Spinal cord (tissue), 9 donors: ENCODE measurements at regions not wholly inside any gene's neighbourhood (a gene's known extent, or its start where the extent isn't known, plus 50 kb on each side); places are given as distances from the start of the nearest gene placed in this dataset.

Experiments used
- DNase-seq, 6 donors: peaks; one replicate each; pipeline versions ENCODE4 v3.0.0 to v3.0.0-alpha.2; 2013 to 2015; ENCODE audit warnings: low spot score in 6 of 6, low read depth in 4 of 6
- H3K27ac ChIP-seq: one replicate; pipeline ENCODE4 v1.5.1; 2013; ENCODE audit warnings: low read depth, low read length, control low read depth
- H3K27me3 ChIP-seq: one replicate; pipeline ENCODE4 v1.6.1; 2013; ENCODE audit warnings: low read length; ENCODE audit not compliant: control insufficient read depth, insufficient read depth
- H3K36me3 ChIP-seq: one replicate; pipeline ENCODE4 v1.6.1; 2013; ENCODE audit warnings: low read length; ENCODE audit not compliant: control insufficient read depth, insufficient read depth
- H3K4me1 ChIP-seq: one replicate; pipeline ENCODE4 v1.6.1; 2013; ENCODE audit warnings: low read length; ENCODE audit not compliant: control insufficient read depth, insufficient read depth
- H3K4me3 ChIP-seq: one replicate; pipeline ENCODE4 v1.5.1; 2013; ENCODE audit warnings: low read depth, low read length, control low read depth
- H3K9me3 ChIP-seq: one replicate; pipeline ENCODE4 v1.6.1; 2013; ENCODE audit warnings: low read length; ENCODE audit not compliant: control insufficient read depth, insufficient read depth
- WGBS: methylation state at CpG from one replicate; pipeline ENCODE4 v1.1.5; 2013; ENCODE audit warnings: missing lambda C conversion rate; ENCODE audit not compliant: insufficient coverage; 5-methylcytosine and 5-hydroxymethylcytosine counted together
- donor health status: healthy.

GRCh38 chr11:101321222-101321621 lies 191.6 kb upstream of the PGR start:
- Histone ChIP-seq H3K4me1 (no peaks in the 10 kb centered on the region), H3K36me3 (no peaks in the 10 kb centered on the region), H3K27ac (no peak overlapping the region), H3K4me3 (no peak overlapping the region), H3K9me3 (no peaks in the 10 kb centered on the region), H3K27me3 (no peaks in the 10 kb centered on the region)
- WGBS: 96% methylated on average over 2 of the region's 3 CpGs
- no peak for DNase-seq

DNA sequence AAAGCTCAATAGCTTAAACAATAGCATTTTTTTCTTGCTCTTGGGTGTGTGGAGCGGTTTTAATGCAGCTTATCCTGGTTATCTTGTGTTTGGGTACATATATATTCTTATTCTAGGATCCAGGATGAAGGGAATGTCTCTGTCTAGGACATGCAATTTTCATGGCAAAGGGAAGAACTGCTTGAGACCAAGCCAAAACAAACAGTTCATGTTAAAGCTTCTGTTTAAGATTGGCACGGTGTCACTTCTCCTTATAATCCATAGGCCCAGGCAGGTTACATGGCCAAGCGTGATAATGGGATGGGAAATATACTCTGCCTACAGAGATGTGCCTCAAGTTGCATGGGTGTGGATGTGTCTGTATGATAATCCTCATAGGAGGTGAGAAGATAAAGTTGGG lies 177.1 kb upstream of the PGR start:
- no CpG with 5 or more reads among the region's 3 CpGs for WGBS
- H3K36me3 ChIP-seq: no peaks in the 10 kb centered on the region
- no peaks in the 10 kb centered on the region for H3K4me1 ChIP-seq
- H3K27me3 ChIP-seq: no peaks in the 10 kb centered on the region
- H3K27ac ChIP-seq: no peak overlapping the region
- no peaks in the 10 kb centered on the region for H3K9me3 ChIP-seq
- no peak for DNase-seq
- no peak overlapping the region for H3K4me3 ChIP-seq

- Histone ChIP-seq H3K4me3 (no peak overlapping the region), H3K9me3 (no peaks in the 10 kb centered on the region), H3K27ac (no peak overlapping the region), H3K27me3 (no peaks in the 10 kb centered on the region), H3K4me1 (no peaks in the 10 kb centered on the region), H3K36me3 (no peaks in the 10 kb centered on the region)
- WGBS: no CpG with 5 or more reads among the region's 1 CpG
- peak in 1 of 6 donors; percentile 73 for DNase-seq
Observed at GRCh38 chr11:101305496-101305895, 175.9 kb upstream of the PGR start.

DNA sequence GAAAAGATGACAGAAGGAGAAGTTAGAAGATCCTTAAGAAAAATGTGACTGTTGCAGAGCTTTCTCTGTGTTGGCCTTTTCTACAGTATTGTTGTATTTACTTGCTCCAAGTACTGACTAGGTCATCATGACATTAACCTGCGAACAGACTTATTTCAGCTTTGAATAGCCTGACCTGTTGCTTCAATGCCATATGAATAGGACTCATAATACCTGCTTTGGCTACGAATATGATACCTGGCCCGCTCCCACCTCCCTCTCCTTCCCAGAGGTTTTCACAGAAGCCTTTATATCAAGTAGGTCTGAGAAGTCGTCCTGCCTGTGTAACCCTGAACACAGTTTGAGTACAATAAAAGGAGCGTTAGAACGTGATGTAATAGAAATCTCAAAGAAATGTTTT lies 169.6 kb upstream of the PGR start:
- no peak overlapping the region for H3K27ac ChIP-seq
- no peaks in the 10 kb centered on the region for H3K27me3 ChIP-seq
- H3K4me3 ChIP-seq: no peak overlapping the region
- H3K9me3 ChIP-seq: peaks cover 2% of the 10 kb centered on the region
- DNase-seq: no peak
- WGBS: 91% methylated on average over 4 of the region's 6 CpGs
- H3K36me3 ChIP-seq: no peaks in the 10 kb centered on the region
- H3K4me1 ChIP-seq: no peaks in the 10 kb centered on the region

- Histone ChIP-seq H3K4me1 (no peaks in the 10 kb centered on the region), H3K36me3 (no peaks in the 10 kb centered on the region), H3K27ac (no peak overlapping the region), H3K9me3 (peaks cover 2% of the 10 kb centered on the region), H3K27me3 (no peaks in the 10 kb centered on the region), H3K4me3 (no peak overlapping the region)
- DNase-seq: no peak
Observed at GRCh38 chr11:101296896-101297295, 167.3 kb upstream of the PGR start.

- H3K4me3 ChIP-seq: no peak overlapping the region
- no peaks in the 10 kb centered on the region for H3K4me1 ChIP-seq
- WGBS: no CpG with 5 or more reads among the region's 2 CpGs
- no peak for DNase-seq
- H3K27ac ChIP-seq: no peak overlapping the region
- no peaks in the 10 kb centered on the region for H3K36me3 ChIP-seq
- H3K9me3 ChIP-seq: no peaks in the 10 kb centered on the region
- H3K27me3 ChIP-seq: no peaks in the 10 kb centered on the region
Observed at GRCh38 chr11:101292661-101293240, 163.1 kb upstream of the PGR start.

- no CpG with 5 or more reads among the region's 1 CpG for WGBS
- Histone ChIP-seq H3K4me1 (no peaks in the 10 kb centered on the region), H3K4me3 (no peak overlapping the region), H3K27me3 (no peaks in the 10 kb centered on the region), H3K9me3 (no peaks in the 10 kb centered on the region), H3K36me3 (no peaks in the 10 kb centered on the region), H3K27ac (no peak overlapping the region)
- DNase-seq: no peak
Observed at GRCh38 chr11:101291279-101291678, 161.7 kb upstream of the PGR start.

DNA sequence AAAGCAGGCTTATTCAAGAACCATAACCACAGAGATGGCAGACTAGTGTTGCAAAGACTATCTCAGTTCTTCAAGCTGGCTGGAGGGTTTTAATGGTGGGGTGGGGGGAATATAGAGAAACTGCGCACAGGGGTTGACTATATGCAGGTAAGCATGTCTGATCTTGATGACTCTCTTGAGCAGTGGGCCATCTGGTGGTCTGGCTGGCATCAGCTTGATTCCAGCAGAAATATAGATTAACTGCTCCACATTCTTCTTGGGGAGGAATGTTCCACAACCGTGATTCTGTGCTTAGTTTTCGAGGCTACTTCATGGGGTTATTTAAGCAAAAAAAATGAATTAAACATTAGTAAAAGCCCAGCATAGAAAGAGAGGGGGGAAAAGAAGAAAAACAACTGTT lies 158.8 kb upstream of the PGR start:
- Histone ChIP-seq H3K27ac (no peak overlapping the region), H3K4me1 (no peaks in the 10 kb centered on the region), H3K4me3 (no peak overlapping the region), H3K27me3 (no peaks in the 10 kb centered on the region), H3K9me3 (no peaks in the 10 kb centered on the region), H3K36me3 (no peaks in the 10 kb centered on the region)
- WGBS: 90% methylated on average over 1 of the region's 3 CpGs
- DNase-seq: no peak

DNA sequence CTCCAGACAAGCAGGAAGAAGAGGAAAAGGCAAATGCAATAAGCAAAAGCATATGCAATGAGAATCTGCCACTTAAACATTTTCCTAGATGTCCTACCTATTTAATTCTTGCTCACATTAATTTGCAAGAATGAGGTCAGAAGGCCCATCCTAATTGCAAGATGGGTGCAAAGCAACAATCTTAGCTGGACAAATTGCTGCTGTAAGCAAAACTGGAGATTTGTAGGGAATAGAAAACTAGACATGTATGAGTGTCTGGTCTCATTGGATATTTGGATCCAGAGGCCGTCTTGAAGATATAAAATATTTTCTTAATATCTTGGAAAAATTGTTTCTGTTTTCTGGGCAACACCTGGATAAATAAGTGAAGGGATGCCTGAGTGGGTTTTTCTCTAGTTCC lies 150.1 kb upstream of the PGR start:
- Histone ChIP-seq H3K36me3 (no peaks in the 10 kb centered on the region), H3K4me3 (no peak overlapping the region), H3K27me3 (no peaks in the 10 kb centered on the region), H3K4me1 (no peaks in the 10 kb centered on the region), H3K27ac (no peak overlapping the region), H3K9me3 (no peaks in the 10 kb centered on the region)
- no peak for DNase-seq
- no CpG with 5 or more reads among the region's 1 CpG for WGBS

DNA sequence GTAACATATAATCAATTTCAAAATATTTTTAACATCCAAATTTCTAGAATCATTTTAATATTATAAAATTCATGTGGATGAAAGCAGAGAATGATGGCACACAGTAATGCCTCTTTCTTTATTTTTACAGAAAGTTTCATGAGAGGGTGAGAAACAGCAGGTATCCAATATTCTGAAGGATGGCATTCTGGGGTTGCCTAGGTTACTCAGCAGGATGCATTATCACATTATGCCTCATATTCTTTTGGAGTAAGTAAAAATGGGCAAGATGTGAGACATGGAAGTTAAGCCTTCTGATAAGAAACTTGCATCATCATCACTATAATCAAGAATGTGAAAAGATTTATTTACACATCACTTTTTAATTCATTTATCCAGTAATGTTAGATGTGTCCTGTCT lies 148.7 kb upstream of the PGR start:
- H3K27me3 ChIP-seq: no peaks in the 10 kb centered on the region
- H3K4me1 ChIP-seq: no peaks in the 10 kb centered on the region
- no peaks in the 10 kb centered on the region for H3K9me3 ChIP-seq
- H3K36me3 ChIP-seq: no peaks in the 10 kb centered on the region
- no peak overlapping the region for H3K27ac ChIP-seq
- DNase-seq: peak in 2 of 6 donors; percentile 4 to 58
- no peak overlapping the region for H3K4me3 ChIP-seq
